NCI-H1105 treated with DMSO at 0.1 percent for 48 hours (cell line): ENCODE measurements at regions not wholly inside any gene's neighbourhood (a gene's known extent, or its start where the extent isn't known, plus 50 kb on each side); places are given as distances from the start of the nearest gene placed in this dataset.
"Not testable (repeated sequence)": the region's sequence is repeated elsewhere in the genome, so short reads cannot be mapped to it uniquely, and the experiment has no call there.

Experiments
- DNase-seq: peaks from one replicate; lab custom pipeline; 2025; lab: John Stamatoyannopoulos, UW

GRCh38 chr2:81061016-81061415 lies 756.5 kb upstream of the LRRTM1 start:
- DNase-seq: no peak

GRCh38 chr2:81050580-81051095 lies 746.1 kb upstream of the LRRTM1 start:
- DNase-seq: no peak

GRCh38 chr2:81043681-81044080 lies 739.1 kb upstream of the LRRTM1 start:
- no peak for DNase-seq

- DNase-seq: no peak
These were observed 702.6 kb upstream of the LRRTM1 start for GRCh38 chr2:81007104-81007503.

- DNase-seq: no peak
These were observed 698.4 kb upstream of the LRRTM1 start for GRCh38 chr2:81002906-81003305.

GRCh38 chr2:80987466-80987865 lies 682.9 kb upstream of the LRRTM1 start:
- no peak for DNase-seq

GRCh38 chr2:80969900-80970299 lies 665.3 kb upstream of the LRRTM1 start:
- DNase-seq: no peak

GRCh38 chr2:80968450-80968849 lies 663.9 kb upstream of the LRRTM1 start:
- DNase-seq: no peak

GRCh38 chr2:80947601-80948130 lies 643.1 kb upstream of the LRRTM1 start:
- DNase-seq: no peak

GRCh38 chr2:80943487-80943886 lies 638.9 kb upstream of the LRRTM1 start:
- DNase-seq: no peak

GRCh38 chr2:80942766-80943165 lies 638.2 kb upstream of the LRRTM1 start:
- no peak for DNase-seq

GRCh38 chr2:80938463-80938862 lies 633.9 kb upstream of the LRRTM1 start:
- DNase-seq: no peak

GRCh38 chr2:80931820-80932219 lies 627.3 kb upstream of the LRRTM1 start:
- DNase-seq: not testable (repeated sequence)

- no peak for DNase-seq
These were observed 626.2 kb upstream of the LRRTM1 start for GRCh38 chr2:80930777-80931176.

- no peak for DNase-seq
These were observed 621.6 kb upstream of the LRRTM1 start for GRCh38 chr2:80926168-80926567.

GRCh38 chr2:80896576-80896975 lies 592.0 kb upstream of the LRRTM1 start:
- no peak for DNase-seq

GRCh38 chr2:80894486-80894885 lies 589.9 kb upstream of the LRRTM1 start:
- no peak for DNase-seq

- no peak for DNase-seq
These were observed 589.2 kb upstream of the LRRTM1 start for GRCh38 chr2:80893711-80894110.

GRCh38 chr2:80889009-80889408 lies 584.5 kb upstream of the LRRTM1 start:
- DNase-seq: no peak

- DNase-seq: no peak
These were observed 583.4 kb upstream of the LRRTM1 start for GRCh38 chr2:80887841-80888378.

GRCh38 chr2:80874374-80874773 lies 569.8 kb upstream of the LRRTM1 start:
- no peak for DNase-seq

- no peak for DNase-seq
These were observed 565.4 kb upstream of the LRRTM1 start for GRCh38 chr2:80869858-80870438.

GRCh38 chr2:80863147-80863714 lies 558.7 kb upstream of the LRRTM1 start:
- DNase-seq: no peak

GRCh38 chr2:80858965-80859364 lies 554.4 kb upstream of the LRRTM1 start:
- no peak for DNase-seq
